IMR-90 (cell line): ENCODE measurements at regions not wholly inside any gene's neighbourhood (a gene's known extent, or its start where the extent isn't known, plus 50 kb on each side); places are given as distances from the start of the nearest gene placed in this dataset.

Experiments used
- ATAC-seq: fragments of 200-7000 bp; cut with Tn5 transposase; 2 replicates; pipeline ENCODE4 v1.9.1; 2020; ENCODE audit warnings: low read depth, mild to moderate bottlenecking, moderate library complexity
- BruUV-seq: library from RNA; stranded (reverse); fragments of 400-500 nt; replicated peaks from 2 replicates; lab custom pipeline; 2021; lab: Mats Ljungman, UMichigan
- CTCF ChIA-PET: fragments of 300-600 bp; formaldehyde crosslinking; extraction: SDS; loops from one replicate; lab custom pipeline; 2021; ENCODE audit warnings: antibody characterized with exemption; lab: Yijun Ruan, JAX
- POLR2A ChIA-PET: fragments of 300-600 bp; sonication (Branson Sonifier 250); formaldehyde crosslinking; loops from one replicate; lab custom pipeline; 2022; ENCODE audit warnings: antibody characterized with exemption; ENCODE audit not compliant: unreplicated experiment; lab: Charles Lee
- DNase-seq: peaks from one replicate; pipeline ENCODE4 v3.0.0; 2013
- H2AFZ ChIP-seq: replicated peaks from 2 replicates; pipeline ENCODE3; 2013; ENCODE audit warnings: low read length, mild to moderate bottlenecking; ENCODE audit not compliant: poor library complexity
- H2AK5ac ChIP-seq: 2 replicates; pipeline ENCODE4 v1.6.1; 2013; ENCODE audit warnings: low read depth, low read length, inconsistent platforms
- H2AK9ac ChIP-seq: replicated peaks from 2 replicates; pipeline ENCODE3; 2013; ENCODE audit warnings: mild to moderate bottlenecking, low read depth, low read length, moderate library complexity; ENCODE audit not compliant: poor library complexity
- H2BK120ac ChIP-seq: 2 replicates; pipeline ENCODE4 v1.6.1; 2013; ENCODE audit warnings: low read depth, low read length, inconsistent platforms
- H2BK15ac ChIP-seq: 3 replicates; pipeline ENCODE4 v1.6.1; 2013; ENCODE audit warnings: low read depth, low read length, inconsistent platforms
- H2BK20ac ChIP-seq: 2 replicates; pipeline ENCODE4 v1.6.1; 2013; ENCODE audit warnings: low read depth, mild to moderate bottlenecking, inconsistent platforms, low read length, moderate library complexity
- H2BK5ac ChIP-seq: 2 replicates; pipeline ENCODE4 v1.6.1; 2013; ENCODE audit warnings: mild to moderate bottlenecking, low read depth, low read length, inconsistent platforms; ENCODE audit not compliant: poor library complexity, severe bottlenecking
- H3K14ac ChIP-seq: replicated peaks from 2 replicates; pipeline ENCODE4 v1.6.1; 2013; ENCODE audit warnings: low read depth, low read length, inconsistent platforms
- H3K18ac ChIP-seq: 2 replicates; pipeline ENCODE4 v1.6.1; 2013; ENCODE audit warnings: low read depth, low read length, control low read depth
- H3K23ac ChIP-seq: 2 replicates; pipeline ENCODE4 v1.6.1; 2013; ENCODE audit warnings: low read depth, low read length, inconsistent platforms
- H3K27ac ChIP-seq: 2 replicates; pipeline ENCODE4 v1.5.1; 2013; ENCODE audit warnings: mild to moderate bottlenecking, control low read depth, low read length; ENCODE audit not compliant: insufficient read depth
- H3K27me3 ChIP-seq: 2 replicates; pipeline ENCODE4 v1.6.1; 2013; ENCODE audit warnings: low read length; ENCODE audit not compliant: control insufficient read depth, insufficient read depth
- H3K36me3 ChIP-seq: 2 replicates; pipeline ENCODE4 v1.6.1; 2013; ENCODE audit warnings: low read length, mixed read lengths; ENCODE audit not compliant: control insufficient read depth, insufficient read depth
- H3K4ac ChIP-seq: 2 replicates; pipeline ENCODE4 v1.6.1; 2013; ENCODE audit warnings: low read depth, low read length, inconsistent platforms
- H3K4me1 ChIP-seq: 2 replicates; pipeline ENCODE4 v1.6.1; 2013; ENCODE audit warnings: low read length, mixed read lengths; ENCODE audit not compliant: control insufficient read depth, insufficient read depth
- H3K4me2 ChIP-seq: 2 replicates; pipeline ENCODE4 v1.6.1; 2013; ENCODE audit warnings: low read depth, mild to moderate bottlenecking, control low read depth, low read length, moderate library complexity
- H3K4me3 ChIP-seq: 2 replicates; pipeline ENCODE4 v1.5.1; 2013; ENCODE audit warnings: low read depth, mild to moderate bottlenecking, control low read depth, low read length, moderate library complexity; ENCODE audit not compliant: insufficient read depth
- H3K56ac ChIP-seq: 2 replicates; pipeline ENCODE4 v1.6.1; 2013; ENCODE audit warnings: low read length, inconsistent platforms; ENCODE audit not compliant: insufficient read depth; ENCODE audit errors: extremely low read depth
- H3K79me1 ChIP-seq, 2 experiments: 2 replicates each; pipeline ENCODE4 v1.6.1; 2013; ENCODE audit warnings: low read length in 2 of 2, inconsistent platforms in 1 of 2, low read depth in 1 of 2
- H3K9ac ChIP-seq: 2 replicates; pipeline ENCODE4 v1.6.1; 2013; ENCODE audit warnings: low read depth, low read length, control low read depth
- H3K9me1 ChIP-seq: 2 replicates; pipeline ENCODE4 v1.6.1; 2013; ENCODE audit warnings: low read length, inconsistent platforms; ENCODE audit not compliant: insufficient read depth
- H3K9me3 ChIP-seq: 2 replicates; pipeline ENCODE4 v1.6.1; 2013; ENCODE audit warnings: low read length; ENCODE audit not compliant: control insufficient read depth, insufficient read depth
- H4K20me1 ChIP-seq: 2 replicates; pipeline ENCODE4 v1.6.1; 2013; ENCODE audit warnings: low read length, inconsistent platforms; ENCODE audit not compliant: insufficient read depth
- H4K5ac ChIP-seq: 2 replicates; pipeline ENCODE4 v1.6.1; 2013; ENCODE audit warnings: mild to moderate bottlenecking, low read depth, low read length, control low read depth
- H4K8ac ChIP-seq, 2 experiments: 2 replicates each; pipeline ENCODE4 v1.6.1; 2013; ENCODE audit warnings: low read depth in 2 of 2, low read length in 2 of 2, control low read depth in 1 of 2, inconsistent platforms in 1 of 2
- H4K91ac ChIP-seq: 2 replicates; pipeline ENCODE4 v1.6.1; 2013; ENCODE audit warnings: low read depth, low read length, inconsistent platforms; ENCODE audit not compliant: insufficient read depth
- BHLHE40 ChIP-seq: fragments of 150-350 bp; IDR thresholded peaks from 2 replicates; pipeline ENCODE4 v1.6.1; 2016; ENCODE audit warnings: mild to moderate bottlenecking, low read depth, low read length
- NFE2L2 ChIP-seq: fragments of 150-350 bp; IDR thresholded peaks from 2 replicates; pipeline ENCODE4 v1.6.1; 2016; ENCODE audit warnings: low read depth, mild to moderate bottlenecking, low read length
- SMC3 ChIP-seq: fragments of 150-350 bp; IDR thresholded peaks from 2 replicates; pipeline ENCODE4 v1.6.1; 2016; ENCODE audit warnings: low read depth, mild to moderate bottlenecking, antibody characterized with exemption, low read length, moderate library complexity
- WGBS, 2 experiments: methylation state at CpG; one replicate each; pipeline versions ENCODE4 v1.1.5 to v1.1.7; 2013; ENCODE audit warnings: missing lambda C conversion rate in 2 of 2; ENCODE audit not compliant: insufficient read length in 1 of 2; ENCODE audit errors: extremely low coverage in 2 of 2; 5-methylcytosine and 5-hydroxymethylcytosine counted together
- dilution Hi-C: fragments of 300-500 bp; cut with HindIII; formaldehyde crosslinking; loops from one replicate; pipeline ENCODE4 v1.14.3; 2018; ENCODE audit warnings: low sequenced_read_pairs; ENCODE audit not compliant: unreplicated experiment
- in situ Hi-C: fragments of 300-500 bp; cut with MboI; formaldehyde crosslinking; loops from 3 replicates; pipeline ENCODE4 v1.14.3; 2019; ENCODE audit warnings: low sequenced_read_pairs, inconsistent platforms, mixed read lengths
- intact Hi-C: fragments of 100-400 bp; cut with micrococcal nuclease; formaldehyde crosslinking; loops from 2 replicates; pipeline ENCODE4 v1.10.0; 2022

DNA sequence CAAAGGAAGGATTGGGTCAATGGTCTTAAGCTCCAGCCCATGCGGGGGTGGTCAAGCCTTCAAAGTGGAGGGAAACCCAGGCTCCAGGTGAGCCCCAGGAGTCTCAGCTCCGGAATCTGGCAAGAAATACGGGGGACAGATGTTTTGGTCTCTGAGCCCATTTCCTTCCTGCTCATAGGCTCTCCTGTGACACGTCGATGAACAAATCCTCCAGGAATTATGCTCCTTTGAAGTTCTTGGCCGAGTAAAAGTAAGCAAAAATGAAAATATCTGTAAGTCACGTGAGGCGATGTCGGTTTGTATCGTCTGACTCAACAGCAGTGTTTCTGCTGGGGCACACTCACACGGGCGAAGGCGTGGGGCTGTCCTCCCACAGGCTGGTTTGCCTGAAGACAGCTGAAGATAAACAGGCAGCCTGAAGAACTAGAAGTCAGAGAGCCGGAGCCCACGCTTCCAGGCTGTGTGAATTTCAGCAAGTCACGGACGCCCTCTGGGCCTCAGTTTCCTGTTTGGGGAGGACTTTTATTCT lies 52.6 kb upstream of the SMNDC1 start (continued):
- peak; percentile 65; the same call in 1 of the 2 replicates for TF ChIP-seq NFE2L2

DNA sequence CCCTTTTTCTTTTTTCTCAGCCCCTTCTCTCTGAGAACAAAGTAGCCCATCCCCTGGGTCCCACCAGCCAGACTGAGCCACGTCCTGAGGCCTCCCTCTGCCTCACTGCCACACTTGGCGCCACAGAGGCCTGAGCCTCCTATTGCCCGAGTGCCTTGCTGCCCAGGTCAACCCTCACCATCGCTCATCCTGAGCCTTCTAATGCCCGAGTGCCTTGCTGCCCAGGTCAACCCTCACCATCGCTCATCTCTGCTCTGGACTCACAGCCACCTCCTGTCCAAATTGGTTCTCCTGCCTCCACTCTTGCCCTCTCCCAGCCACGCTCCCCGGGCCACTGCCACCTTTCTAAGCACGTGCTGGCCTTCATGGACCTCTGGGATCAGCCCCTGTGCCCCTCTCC lies 53.2 kb upstream of the SMNDC1 start:
- CTCF ChIA-PET, result no interaction called here
- intact Hi-C loops (no loop called here), in situ Hi-C loops (no loop called here), dilution Hi-C loops (no loop called here)
- no peak overlapping the region for H3K4me3 ChIP-seq
- H3K9ac ChIP-seq, result peak overlapping the region; percentile 30
- H3K14ac ChIP-seq, result peak overlapping the region; percentile 46; the same call in 1 of the 2 replicates
- no peaks in the 10 kb centered on the region for H3K9me3 ChIP-seq
- H2BK20ac ChIP-seq, result peak overlapping the region; percentile 88
- peaks cover 26% of the 10 kb centered on the region for H3K9me1 ChIP-seq
- POLR2A ChIA-PET, result no interaction called here
- TF ChIP-seq BHLHE40 (no peak), SMC3 (no peak)
- H2AK9ac ChIP-seq, result peak overlapping the region; percentile 59
- H2BK15ac ChIP-seq, result peak overlapping the region; percentile 47; the same call in 2 of the 3 replicates
- H4K8ac ChIP-seq, result peak overlapping the region; percentile 10 to 56; a peak in 1 of 4 replicates
- H3K4ac ChIP-seq, result peak overlapping the region; percentile 92
- H3K27me3 ChIP-seq, result no peaks in the 10 kb centered on the region
- peak overlapping the region; percentile 74; the same call in 1 of the 2 replicates for H3K23ac ChIP-seq
- BruUV-seq, result no TSS peak
- peaks cover 35% of the 10 kb centered on the region for H3K4me1 ChIP-seq
- H3K36me3 ChIP-seq, result no peaks in the 10 kb centered on the region
- H4K5ac ChIP-seq, result peak overlapping the region; percentile 4; the same call in 1 of the 2 replicates
- 83% methylated on average over 8 of the region's 9 CpGs; no CpG with 5 or more reads in 1 of the 2 experiments for whole genome bisulfite sequencing, 2 experiments
- H3K79me1 ChIP-seq, result peaks cover 0 to 16% of the 10 kb centered on the region in 2 experiments; a peak in 1 of 4 replicates
- H3K4me2 ChIP-seq, result peak overlapping the region; percentile 31; the same call in 1 of the 2 replicates
- peak overlapping the region; percentile 88 for H2BK120ac ChIP-seq
- no peaks in the 10 kb centered on the region for H4K20me1 ChIP-seq
- peak overlapping the region; percentile 47 for H3K18ac ChIP-seq
- peak overlapping the region; percentile 88 for H2AK5ac ChIP-seq
- ATAC-seq (no peak), DNase-seq (no peak)
- H4K91ac ChIP-seq, result peak overlapping the region; percentile 61
- H3K56ac ChIP-seq, result peak overlapping the region; percentile 2; the same call in 1 of the 2 replicates
- peak overlapping the region; percentile 74 for H3K27ac ChIP-seq
- H2BK5ac ChIP-seq, result peak overlapping the region; percentile 75
- H2AFZ ChIP-seq, result peak overlapping the region; percentile 35
